GM21423 (cell line): ENCODE measurements at regions not wholly inside any gene's neighbourhood (a gene's known extent, or its start where the extent isn't known, plus 50 kb on each side); places are given as distances from the start of the nearest gene placed in this dataset.
"Not testable (repeated sequence)": the region's sequence is repeated elsewhere in the genome, so short reads cannot be mapped to it uniquely, and the experiment has no call there.

Experiments used
- ATAC-seq: cut with Tn5 transposase; IDR thresholded peaks from one replicate; pipeline ENCODE4 v1.9.1; 2021; ENCODE audit warnings: mild to moderate bottlenecking, moderate library complexity; ENCODE audit not compliant: unreplicated experiment

DNA sequence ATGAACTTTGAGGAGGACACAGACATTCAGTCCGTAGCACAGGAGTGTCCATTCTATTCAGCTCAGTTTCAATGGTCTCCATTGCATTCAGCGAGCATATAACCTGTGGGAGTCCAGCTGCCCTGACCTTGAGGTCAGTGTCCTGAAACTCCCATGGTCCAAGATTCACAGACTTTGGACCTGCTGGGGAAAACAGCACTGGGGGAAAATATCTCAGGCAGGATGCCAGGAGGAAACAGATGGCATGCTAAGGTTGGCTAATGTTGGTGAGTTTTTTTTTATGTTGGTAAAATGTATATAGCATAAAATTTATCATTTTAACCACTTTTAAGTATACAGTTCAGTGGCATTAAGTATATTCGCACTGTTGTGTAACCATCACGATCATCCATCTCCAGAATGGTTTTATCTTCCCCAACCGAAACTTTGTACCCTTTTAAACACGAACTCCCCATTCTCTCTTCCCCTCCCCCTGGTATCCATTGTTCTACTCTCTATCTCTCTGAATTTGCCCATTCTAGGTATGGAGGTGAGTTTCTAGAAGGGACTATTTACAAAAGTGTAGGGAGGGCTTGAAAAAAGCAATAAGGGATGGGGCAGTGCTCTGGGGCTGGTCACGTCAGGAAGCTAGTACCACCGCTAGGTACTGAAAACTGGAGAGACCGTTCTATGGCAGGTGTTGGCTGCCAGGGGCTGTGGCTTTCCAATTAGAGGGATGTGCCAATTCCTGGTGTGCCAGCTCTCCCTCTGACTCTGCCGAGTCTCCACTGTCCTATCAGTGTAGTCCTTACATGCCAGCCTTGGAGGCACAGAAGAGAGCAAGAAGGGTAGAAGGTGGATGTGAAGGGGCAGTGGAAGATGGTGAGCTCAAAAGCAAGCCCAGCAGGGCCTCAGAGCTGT, 85.3 kb downstream of the FOXD2 start:
- ATAC-seq: no peak

DNA sequence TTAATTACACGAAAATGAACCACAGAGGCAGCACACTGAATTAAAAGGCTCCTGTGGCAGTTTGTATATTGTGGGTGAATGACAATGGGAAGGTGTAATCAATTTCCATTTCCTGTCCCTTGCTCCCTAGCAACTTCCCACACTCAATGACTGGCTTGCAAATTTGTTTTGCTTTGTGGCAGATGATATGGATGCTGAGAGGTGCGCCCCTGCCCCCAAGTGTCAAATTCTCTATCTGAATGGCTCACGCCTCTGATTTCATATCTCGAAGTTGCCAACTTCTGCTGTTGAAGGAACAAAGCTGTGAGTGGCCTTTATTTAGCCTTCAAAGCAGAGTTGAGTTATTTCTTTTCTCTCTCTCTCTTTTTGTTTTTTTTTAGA, 86.0 kb downstream of the FOXD2 start:
- no peak for ATAC-seq

DNA sequence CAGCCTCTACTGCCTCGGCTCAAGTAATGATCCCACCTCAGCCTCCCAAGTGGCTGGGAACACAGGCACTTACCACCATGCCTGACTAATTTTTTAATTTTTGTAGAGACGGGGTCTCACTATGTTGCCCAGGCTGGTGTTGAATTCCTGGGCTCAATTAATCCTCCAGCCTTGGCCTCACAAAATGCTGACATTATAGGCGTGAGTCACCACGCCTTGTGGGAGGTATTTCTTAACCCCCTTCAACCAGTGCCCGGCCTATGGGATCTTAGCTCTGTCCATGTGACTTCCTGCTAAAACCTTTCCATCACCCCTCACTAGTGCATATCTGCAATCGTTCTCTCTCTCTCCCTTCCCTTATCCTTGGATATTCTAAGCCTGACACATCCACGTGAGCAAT, 86.4 kb downstream of the FOXD2 start:
- no peak for ATAC-seq

DNA sequence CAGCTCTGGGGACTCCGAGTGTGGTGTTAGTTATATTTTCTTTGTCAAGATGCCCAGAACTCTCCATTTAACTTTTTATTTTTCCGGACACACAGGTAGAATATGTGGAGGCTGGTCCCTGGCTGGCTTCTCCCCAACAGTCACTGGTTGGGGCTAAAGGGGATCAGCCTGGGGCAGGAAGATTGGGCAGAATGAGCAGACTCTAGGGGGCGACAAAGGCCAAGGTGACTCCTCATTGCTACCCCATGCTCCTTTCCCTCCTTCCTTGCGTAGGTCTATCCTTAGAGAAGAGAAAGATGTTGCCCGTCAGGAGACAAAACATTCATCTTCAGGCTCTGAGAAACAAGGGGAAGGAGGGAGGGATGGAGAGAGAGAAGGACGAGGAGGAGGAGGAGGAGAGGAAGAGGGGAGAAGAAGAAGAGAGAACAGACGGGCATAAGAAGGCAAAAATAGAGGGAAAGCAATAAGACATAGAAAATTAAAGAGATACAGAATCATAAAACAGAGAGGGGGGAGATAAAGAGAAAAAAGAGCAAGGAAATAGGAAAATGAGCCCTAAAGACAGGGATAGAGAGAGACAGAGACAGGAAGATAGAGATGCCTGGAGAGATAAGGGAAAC, 89.9 kb downstream of the FOXD2 start:
- no peak for ATAC-seq

DNA sequence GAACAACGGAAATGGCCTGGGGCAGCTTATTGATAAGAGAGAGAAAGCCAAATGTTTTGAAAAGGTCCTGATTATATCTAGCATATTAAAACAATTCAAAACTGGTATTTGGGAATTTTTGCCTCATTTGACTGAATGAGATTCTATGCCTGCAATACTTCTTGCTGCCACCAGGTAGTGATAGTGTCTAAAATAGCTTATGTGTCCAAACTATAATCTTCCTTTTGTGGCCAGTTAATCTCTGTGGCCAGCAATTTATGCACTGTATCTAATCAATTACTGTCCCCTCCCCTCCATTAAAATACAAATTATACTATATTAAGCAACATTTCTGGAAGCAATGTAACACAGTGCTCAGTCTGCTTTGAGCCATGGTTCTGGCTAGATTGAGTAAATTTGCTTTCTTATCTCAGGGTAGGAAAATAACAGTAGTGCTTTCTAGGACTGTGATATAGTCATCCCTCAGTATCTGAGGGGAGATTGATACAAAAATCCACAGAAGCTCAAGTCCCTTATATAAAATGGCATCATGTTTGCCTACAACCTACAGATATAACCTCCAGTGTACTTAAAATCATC, 91.8 kb downstream of the FOXD2 start:
- ATAC-seq: no peak

DNA sequence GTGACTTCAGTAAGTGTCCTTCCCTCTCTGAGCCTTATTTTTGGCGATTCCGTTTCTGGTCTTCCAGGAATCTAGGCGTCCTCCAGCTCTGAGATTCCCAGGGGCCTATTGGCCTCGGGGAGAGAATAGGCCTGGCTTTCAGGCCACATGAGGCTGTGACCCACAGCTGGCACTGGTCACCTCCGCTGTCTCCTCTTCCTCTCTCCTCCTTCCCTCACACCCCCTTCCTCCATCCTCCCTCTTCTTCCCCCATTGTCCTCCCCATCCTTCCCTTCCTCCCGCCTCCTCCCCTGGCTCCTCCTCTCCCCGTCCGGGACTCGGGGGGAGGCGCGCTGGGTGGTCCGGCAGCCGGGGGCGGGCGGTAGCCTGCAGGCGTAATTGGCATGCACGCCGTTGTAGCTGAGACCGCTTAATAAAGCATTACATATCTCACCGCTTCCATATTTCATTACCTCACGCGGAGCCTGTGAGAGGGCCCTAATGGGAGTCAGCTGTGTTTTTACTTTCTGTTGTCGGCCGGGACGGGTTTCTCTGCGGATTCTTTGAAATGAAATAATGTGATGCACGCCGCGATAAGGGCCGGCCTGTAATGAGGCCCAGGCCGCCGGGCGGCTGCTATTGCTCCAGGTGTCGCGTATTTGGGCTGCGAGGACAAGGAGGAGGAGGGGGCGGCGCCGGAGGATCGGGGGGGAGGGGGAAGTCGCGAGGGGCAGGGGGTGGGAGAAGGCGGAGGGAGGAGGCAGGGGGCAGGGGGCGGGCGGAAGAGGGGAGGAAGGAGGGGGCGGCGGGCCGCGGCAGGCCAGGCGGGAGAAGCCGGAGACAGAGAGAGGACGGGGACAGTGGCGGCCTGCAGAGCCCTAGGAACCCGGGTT, 95.3 kb downstream of the FOXD2 start:
- no peak for ATAC-seq

DNA sequence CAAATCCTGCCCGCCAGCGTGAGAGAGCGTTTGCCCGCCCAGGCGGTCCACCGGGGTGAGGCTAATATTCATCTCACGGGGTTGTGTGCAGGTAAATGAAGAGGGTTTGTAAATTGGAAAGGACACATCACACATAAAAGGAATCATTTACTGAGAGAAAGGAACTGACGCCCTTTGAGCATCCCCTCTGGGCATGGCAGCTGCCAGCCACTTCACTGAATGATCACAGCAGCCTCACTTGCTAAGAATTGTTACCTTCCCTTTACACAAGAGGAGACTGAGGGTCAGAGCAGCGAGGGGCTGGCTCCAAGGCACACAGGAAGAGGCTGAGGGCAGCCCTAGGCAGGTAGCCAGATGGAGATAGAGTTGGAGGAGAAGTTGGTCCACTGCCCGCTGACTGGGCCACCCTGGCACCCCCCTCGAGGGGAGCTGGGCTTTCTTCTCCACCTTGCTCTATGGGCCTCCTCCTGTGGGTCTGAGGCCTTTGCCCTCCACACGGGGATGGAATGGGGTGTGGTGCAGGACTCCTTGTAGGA, 96.0 kb downstream of the FOXD2 start:
- no peak for ATAC-seq

DNA sequence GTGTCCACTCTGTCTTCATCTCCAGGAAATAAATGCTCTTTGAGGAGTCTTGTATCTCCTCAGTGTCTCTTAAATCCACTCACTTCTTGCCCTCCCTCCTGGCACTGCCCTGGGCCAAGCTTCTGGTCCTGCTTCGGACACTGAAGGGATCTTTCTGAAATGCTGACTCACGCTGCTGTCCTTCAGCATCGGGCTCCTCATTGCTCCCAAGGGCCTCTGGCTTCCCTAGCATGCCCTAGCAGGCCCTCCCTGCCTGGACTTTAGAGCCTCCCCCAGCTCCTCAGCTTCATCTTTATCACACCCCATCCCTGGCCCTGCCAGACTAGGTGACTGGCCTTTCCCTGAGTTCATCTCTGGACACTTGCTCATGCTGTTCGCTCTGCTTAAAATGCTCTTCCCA, 96.6 kb downstream of the FOXD2 start:
- ATAC-seq: no peak

DNA sequence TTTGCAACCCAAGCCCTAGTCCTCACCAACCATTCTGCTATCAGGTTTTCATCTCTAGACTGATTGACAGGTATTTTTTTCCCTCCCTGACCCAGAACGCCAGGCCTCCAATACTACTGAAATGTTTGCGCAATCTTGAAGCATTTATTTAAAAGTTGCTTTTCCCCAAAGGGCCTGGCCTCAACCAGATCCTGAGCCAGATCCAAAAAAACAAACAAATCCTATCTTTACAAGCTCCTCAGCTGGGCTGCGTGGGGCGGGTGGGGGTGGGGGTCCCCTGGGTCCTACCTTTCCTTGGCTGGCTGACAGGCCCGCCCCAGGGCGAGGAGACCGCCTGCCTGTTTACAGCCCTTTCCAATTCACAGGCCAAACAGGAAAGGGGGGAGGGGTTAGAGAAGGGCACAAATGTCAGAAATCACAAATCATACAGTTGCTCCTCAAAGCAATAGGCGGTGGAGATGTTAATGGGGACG, 98.8 kb downstream of the FOXD2 start:
- ATAC-seq: no peak

DNA sequence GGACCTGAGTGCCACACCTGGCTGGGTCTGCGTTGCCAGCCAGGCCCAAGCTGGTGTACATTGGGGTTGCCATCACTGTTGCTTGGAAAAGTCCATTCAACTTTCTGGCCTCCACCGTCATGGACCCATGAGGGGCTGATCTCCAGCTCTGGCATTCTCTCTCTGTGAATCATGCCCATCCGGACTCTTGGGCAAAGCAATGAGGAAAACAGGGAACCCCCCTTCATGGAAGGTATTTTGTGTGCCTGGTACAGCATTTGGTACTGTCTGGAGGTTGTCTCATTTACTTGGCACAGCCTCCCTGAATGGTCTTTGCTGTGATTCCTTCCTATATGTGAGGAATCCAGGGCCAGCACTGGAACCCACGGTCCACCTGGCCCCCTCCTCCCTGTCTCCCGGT, 99.4 kb downstream of the FOXD2 start:
- no peak for ATAC-seq

DNA sequence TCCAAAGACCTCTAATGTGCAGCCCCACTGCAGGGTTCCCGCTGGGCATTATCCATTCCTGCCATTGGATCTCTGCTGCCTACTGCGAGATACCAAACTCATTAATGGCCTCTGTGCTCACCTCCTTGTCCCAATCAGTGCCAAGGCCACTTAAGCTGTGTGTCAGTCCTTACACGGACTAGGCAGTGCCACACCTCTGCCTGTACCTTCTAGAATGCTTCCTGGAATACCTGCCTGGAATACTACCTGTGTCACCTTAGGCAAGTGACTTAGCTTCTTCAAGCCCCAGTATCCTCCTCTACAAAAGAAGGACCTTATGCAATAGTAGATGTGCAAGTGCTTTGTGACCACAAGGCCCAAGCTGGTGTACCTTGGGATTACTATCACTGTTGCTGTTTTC, 100.1 kb downstream of the FOXD2 start:
- ATAC-seq: no peak

DNA sequence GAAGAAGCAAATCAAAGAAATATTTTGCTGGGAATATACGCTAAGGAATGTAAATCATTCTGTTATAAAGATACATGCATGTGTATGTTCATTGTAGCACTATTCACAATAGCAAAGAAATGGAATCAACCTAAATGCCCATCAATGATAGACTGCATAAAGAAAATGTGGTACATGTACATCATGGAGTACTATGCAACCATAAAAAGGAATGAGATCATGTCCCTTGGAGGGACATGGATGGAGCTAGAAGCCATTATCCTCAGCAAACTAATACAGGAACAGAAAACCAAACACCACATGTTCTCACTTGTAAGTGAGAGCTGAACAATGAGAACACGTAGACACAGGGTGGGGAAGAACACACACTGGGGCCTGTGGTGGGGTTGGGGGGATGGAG, 100.7 kb downstream of the FOXD2 start:
- not testable (repeated sequence) for ATAC-seq

DNA sequence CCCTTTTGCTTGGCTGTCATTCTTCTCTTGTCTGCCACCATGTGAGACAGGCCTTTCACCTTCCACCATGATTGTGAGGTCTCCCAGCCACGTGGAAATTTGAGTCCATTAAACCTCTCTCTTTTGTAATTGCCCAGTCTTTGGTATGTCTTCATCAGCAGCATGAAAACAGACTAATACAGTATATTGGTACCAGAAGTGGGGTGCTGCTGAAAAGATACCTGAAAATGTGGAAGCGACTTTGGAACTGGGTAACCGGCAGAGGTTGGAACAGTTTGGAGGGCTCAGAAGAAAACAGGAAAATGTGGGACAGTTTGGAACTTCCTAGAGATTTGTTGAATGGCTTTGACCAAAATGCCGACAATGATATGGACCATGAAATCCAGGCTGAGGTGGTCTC, 103.9 kb downstream of the FOXD2 start:
- not testable (repeated sequence) for ATAC-seq

DNA sequence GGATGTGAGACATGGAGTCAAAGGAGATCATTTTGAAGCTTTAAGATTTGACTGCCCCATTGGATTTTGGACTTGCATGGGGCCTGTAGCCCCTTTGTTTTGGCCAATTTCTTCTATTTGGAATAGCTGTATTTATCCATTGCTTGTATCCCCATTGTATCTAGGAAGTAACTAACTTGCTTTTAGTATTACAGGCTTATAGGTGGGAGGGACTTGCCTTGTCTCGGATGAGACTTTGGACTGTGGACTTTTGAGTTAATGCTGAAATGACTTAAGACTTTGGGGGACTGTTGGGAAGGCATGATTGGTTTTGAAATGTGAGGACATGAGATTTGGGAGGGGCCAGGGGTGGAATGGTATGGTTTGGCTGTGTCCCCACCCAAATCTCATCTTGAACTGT, 105.2 kb downstream of the FOXD2 start:
- ATAC-seq: not testable (repeated sequence)

DNA sequence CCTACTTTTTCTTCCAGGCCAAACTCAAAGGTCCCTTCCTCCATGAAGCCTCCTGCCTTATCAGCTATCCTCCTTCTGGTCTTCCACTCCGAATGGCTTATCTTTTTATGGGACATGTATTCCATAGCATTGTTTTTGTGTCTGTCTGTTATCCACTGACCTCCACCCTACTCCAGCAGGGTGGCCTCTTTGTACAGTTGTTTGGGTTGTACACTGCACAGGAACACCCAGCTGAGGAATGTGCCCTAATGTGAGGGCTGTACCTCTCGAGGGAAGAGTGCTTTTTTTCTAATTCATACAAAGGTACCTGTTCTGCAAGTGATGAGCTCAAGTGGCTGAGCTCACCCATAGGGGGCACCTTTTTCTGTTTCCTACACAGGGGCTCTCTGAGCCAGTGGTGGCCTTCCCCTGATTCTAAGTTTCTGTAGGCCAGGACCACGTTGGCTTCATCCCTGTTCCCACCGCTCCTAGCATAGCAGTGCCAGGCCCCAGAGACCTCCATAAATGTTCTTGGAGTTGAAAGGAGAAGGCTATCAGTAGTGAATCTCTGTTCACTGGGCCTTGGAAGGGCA, 108.2 kb downstream of the FOXD2 start:
- no peak for ATAC-seq

DNA sequence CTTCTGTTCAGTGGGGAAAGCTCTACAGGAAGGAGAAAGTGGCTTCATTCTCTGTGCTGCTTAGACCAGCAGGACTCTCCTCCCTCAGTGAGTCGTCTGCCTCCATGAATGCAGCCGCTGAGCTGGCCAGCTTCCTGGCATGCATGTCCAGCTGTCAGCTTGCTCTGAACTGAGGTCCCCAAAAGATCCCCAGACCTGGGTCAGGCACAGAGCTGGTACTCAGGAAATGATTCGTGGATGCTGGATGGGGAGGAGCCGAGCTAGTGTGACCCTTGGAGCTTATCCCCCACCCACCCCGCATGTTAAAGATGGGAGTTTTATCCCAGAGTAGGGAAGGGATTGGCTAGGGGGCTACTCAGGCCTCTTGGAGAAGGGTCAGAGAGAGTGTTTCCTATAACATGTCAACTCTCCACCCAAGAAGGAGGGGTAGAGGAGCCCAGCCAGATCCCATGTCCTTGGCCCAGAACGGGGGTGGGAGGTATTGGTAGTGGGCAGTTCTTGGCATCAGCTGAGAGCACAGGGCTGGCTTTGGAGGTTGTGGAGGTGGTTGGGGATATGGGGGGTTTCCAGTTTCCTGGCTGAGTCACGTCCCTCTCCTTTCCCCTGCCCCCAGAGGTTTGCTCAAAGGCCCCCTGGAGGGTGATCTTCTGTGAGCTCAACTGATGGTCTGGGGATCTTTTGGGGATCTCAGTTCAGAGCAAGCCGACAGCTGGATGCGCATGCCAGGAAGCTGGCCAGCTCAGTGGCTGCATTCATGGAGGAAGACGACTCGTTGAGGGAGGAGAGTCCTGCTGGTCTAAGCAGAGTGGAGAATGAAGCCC, 110.1 kb downstream of the FOXD2 start:
- ATAC-seq: no peak

DNA sequence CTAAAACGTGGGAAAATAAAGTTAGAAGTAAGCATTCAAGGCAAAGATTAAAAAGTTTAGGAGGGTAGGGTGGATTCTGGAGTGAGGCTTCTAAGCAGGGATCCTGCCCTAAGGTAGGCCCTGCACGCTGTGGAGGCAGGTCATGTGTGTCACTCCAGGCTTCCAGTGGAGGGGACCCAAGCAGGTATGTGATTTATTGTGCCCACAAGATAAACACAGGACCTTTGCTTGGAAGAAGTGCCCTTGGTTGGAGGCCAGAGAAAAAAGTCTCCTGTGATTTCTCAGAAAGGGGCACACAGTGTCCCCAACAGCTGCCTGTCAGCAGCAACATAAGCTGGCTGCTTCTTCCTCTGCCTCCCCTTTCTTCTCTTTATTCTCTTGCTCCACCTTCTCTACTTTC, 110.8 kb downstream of the FOXD2 start:
- no peak for ATAC-seq

DNA sequence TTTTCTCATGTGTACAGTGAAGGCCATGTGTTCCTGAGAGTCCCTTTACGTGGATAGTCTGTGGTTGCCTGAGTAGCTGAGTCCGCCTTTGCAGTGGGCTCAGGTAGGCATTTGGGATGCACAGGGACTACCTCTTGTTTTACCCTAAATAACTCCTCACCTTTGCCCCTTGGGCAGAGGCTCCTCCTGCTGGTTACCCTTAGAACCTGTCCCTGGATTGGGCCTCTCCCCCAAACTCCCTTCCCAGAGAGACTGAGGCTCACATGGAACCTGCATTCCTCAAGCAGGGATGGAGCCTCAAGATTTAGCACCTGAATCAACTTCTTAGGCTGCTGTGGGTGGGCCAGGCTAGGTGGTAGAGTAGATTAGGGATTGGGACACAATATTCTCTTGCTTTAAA, 111.7 kb downstream of the FOXD2 start:
- no peak for ATAC-seq

DNA sequence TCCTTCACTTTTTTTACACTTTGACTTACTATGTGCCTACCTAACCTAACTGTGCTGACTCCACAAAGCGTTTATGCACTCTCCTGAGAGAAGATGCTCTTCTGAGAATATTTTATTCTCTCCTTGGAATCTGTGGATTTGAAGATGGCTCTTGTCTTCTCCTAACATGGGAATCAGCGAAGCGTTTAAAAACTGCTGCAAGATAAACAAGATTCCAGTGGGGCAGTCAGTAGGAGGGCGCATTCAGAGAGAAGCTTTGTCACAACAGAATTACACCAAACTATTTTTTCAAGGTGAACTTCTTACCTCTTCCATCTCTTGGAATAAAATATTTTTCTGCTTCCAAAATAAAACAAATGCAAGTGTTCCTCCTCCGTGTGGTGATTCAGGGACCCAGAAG, 113.1 kb downstream of the FOXD2 start:
- no peak for ATAC-seq
